ENCODE measurements at regions not wholly inside any gene's neighbourhood (a gene's known extent, or its start where the extent isn't known, plus 50 kb on each side); places are given as distances from the start of the nearest gene placed in this dataset.

- DNase-seq (ENCODE audit: low read depth in 3 of 3): no peak
These were observed 403.0 kb upstream of the ID2 start for GRCh38 chr2:8278709-8279354.

GRCh38 chr2:8279506-8279905 is 402.4 kb upstream of the ID2 start:
- DNase-seq (ENCODE audit: low read depth in 3 of 3): no peak

- DNase-seq (ENCODE audit: low read depth in 3 of 3): no peak
These were observed 400.6 kb upstream of the ID2 start for GRCh38 chr2:8281234-8281633.

GRCh38 chr2:8281950-8282857 is 399.7 kb upstream of the ID2 start:
- DNase-seq (ENCODE audit: low read depth in 3 of 3): no peak

- DNase-seq (ENCODE audit: low read depth in 3 of 3): no peak
These were observed 399.0 kb upstream of the ID2 start for GRCh38 chr2:8282858-8283252.

- no peak for DNase-seq (ENCODE audit: low read depth in 3 of 3)
These were observed 396.8 kb upstream of the ID2 start for GRCh38 chr2:8285081-8285480.

GRCh38 chr2:8285898-8286297 is 396.0 kb upstream of the ID2 start:
- DNase-seq (ENCODE audit: low read depth in 3 of 3): no peak

- DNase-seq (ENCODE audit: low read depth in 3 of 3): no peak
These were observed 393.6 kb upstream of the ID2 start for GRCh38 chr2:8288206-8288605.

- DNase-seq (ENCODE audit: low read depth in 3 of 3): no peak
These were observed 392.7 kb upstream of the ID2 start for GRCh38 chr2:8289111-8289510.

- no peak for DNase-seq (ENCODE audit: low read depth in 3 of 3)
These were observed 391.0 kb upstream of the ID2 start for GRCh38 chr2:8290771-8291352.

GRCh38 chr2:8296306-8296705 is 385.6 kb upstream of the ID2 start:
- DNase-seq (ENCODE audit: low read depth in 3 of 3): no peak

- DNase-seq (ENCODE audit: low read depth in 3 of 3): no peak
These were observed 384.3 kb upstream of the ID2 start for GRCh38 chr2:8297376-8298231.

- no peak for DNase-seq (ENCODE audit: low read depth in 3 of 3)
These were observed 383.1 kb upstream of the ID2 start for GRCh38 chr2:8298783-8299182.

GRCh38 chr2:8300216-8300615 is 381.6 kb upstream of the ID2 start:
- no peak for DNase-seq (ENCODE audit: low read depth in 3 of 3)

- no peak for DNase-seq (ENCODE audit: low read depth in 3 of 3)
These were observed 381.0 kb upstream of the ID2 start for GRCh38 chr2:8300905-8301304.

GRCh38 chr2:8303322-8303832 is 378.5 kb upstream of the ID2 start:
- DNase-seq (ENCODE audit: low read depth in 3 of 3): peak in 2 of 3 experiments; percentile 27 to 36

GRCh38 chr2:8304821-8305766 is 376.8 kb upstream of the ID2 start:
- DNase-seq (ENCODE audit: low read depth in 3 of 3): no peak

- no peak for DNase-seq (ENCODE audit: low read depth in 3 of 3)
These were observed 375.1 kb upstream of the ID2 start for GRCh38 chr2:8306530-8307351.

GRCh38 chr2:8307606-8308180 is 374.2 kb upstream of the ID2 start:
- DNase-seq (ENCODE audit: low read depth in 3 of 3): no peak
